8988T (cell line): ENCODE measurements at regions not wholly inside any gene's neighbourhood (a gene's known extent, or its start where the extent isn't known, plus 50 kb on each side); places are given as distances from the start of the nearest gene placed in this dataset.

Experiments
- DNase-seq: peaks from one replicate; pipeline ENCODE4 v3.0.0; 2011

- DNase-seq: no peak
These were observed 242.0 kb downstream of the EDEM1 start for GRCh38 chr3:5429517-5429890.

- DNase-seq: no peak
These were observed 243.2 kb downstream of the EDEM1 start for GRCh38 chr3:5430701-5431100.

- DNase-seq: no peak
These were observed 243.6 kb downstream of the EDEM1 start for GRCh38 chr3:5431146-5431545.

GRCh38 chr3:5431811-5432378 is 244.4 kb downstream of the EDEM1 start:
- DNase-seq: no peak

GRCh38 chr3:5437296-5437782 is 249.8 kb downstream of the EDEM1 start:
- no peak for DNase-seq

GRCh38 chr3:5437783-5438323 is 250.3 kb downstream of the EDEM1 start:
- no peak for DNase-seq

GRCh38 chr3:5441401-5441800 is 253.9 kb downstream of the EDEM1 start:
- no peak for DNase-seq

GRCh38 chr3:5442106-5442785 is 254.7 kb downstream of the EDEM1 start:
- no peak for DNase-seq

- no peak for DNase-seq
These were observed 255.3 kb downstream of the EDEM1 start for GRCh38 chr3:5442786-5443138.

GRCh38 chr3:5444253-5444652 is 256.7 kb downstream of the EDEM1 start:
- DNase-seq: no peak

- DNase-seq: no peak
These were observed 258.2 kb downstream of the EDEM1 start for GRCh38 chr3:5445676-5446201.

GRCh38 chr3:5448246-5448645 is 260.7 kb downstream of the EDEM1 start:
- DNase-seq: no peak

- DNase-seq: no peak
These were observed 261.3 kb downstream of the EDEM1 start for GRCh38 chr3:5448816-5449215.

GRCh38 chr3:5456199-5456598 is 268.7 kb downstream of the EDEM1 start:
- DNase-seq: no peak

- DNase-seq: no peak
These were observed 271.0 kb downstream of the EDEM1 start for GRCh38 chr3:5458526-5458925.

- DNase-seq: no peak
These were observed 274.6 kb downstream of the EDEM1 start for GRCh38 chr3:5462086-5462485.

- DNase-seq: no peak
These were observed 276.5 kb downstream of the EDEM1 start for GRCh38 chr3:5463991-5464390.

- no peak for DNase-seq
These were observed 277.1 kb downstream of the EDEM1 start for GRCh38 chr3:5464649-5465048.

GRCh38 chr3:5465183-5465582 is 277.7 kb downstream of the EDEM1 start:
- DNase-seq: no peak

GRCh38 chr3:5466065-5466464 is 278.6 kb downstream of the EDEM1 start:
- no peak for DNase-seq

GRCh38 chr3:5466717-5467116 is 279.2 kb downstream of the EDEM1 start:
- DNase-seq: no peak

GRCh38 chr3:5473471-5473870 is 286.0 kb downstream of the EDEM1 start:
- no peak for DNase-seq

- no peak for DNase-seq
These were observed 288.9 kb downstream of the EDEM1 start for GRCh38 chr3:5476403-5476802.

- no peak for DNase-seq
These were observed 291.8 kb downstream of the EDEM1 start for GRCh38 chr3:5479229-5479799.
